ENCODE measurements at regions not wholly inside any gene's neighbourhood (a gene's known extent, or its start where the extent isn't known, plus 50 kb on each side); places are given as distances from the start of the nearest gene placed in this dataset.

DNA sequence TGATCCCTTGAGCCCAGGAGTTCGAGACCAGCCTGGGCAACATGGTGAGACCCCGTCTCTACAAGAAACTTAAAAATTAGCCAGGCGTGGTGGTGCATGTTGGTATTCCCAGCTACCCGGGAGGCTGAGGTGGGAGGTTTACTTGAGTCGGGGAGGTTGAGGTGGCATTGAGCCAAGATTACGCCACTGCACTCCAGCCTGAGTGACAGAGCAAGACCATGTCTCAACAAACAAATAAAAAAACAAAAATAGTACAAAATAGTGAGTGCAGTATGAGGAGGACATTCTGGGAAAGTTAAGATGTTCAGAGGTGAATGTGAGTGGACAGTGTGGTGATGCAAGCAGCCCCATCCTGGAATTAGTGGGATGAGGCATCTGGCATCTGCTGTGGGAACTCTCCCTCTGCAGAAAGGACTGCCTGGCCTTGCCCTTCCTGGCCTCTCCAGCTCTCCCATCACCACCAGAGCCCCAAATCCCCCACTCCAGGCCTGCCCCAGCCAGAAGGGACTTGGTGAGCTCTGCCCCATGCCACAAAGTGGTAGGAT is 96.6 kb upstream of the PARD3 start:
- H3K36me3 ChIP-seq (ENCODE audit: control insufficient read depth in 1 of 2, insufficient read depth in 2 of 2, low read depth in 1 of 2, low read length in 2 of 2) = no peaks in the 10 kb centered on the region
- no peak overlapping the region for H2BK5ac ChIP-seq (ENCODE audit: low read depth, low read length, poor library complexity, severe bottlenecking)
- no peak overlapping the region for H3K4me3 ChIP-seq (ENCODE audit: insufficient read depth in 1 of 2, low read depth in 1 of 2, low read length in 2 of 2)
- H3K4ac ChIP-seq (ENCODE audit: low read depth in 1 of 2, low read length in 2 of 2) = no peak overlapping the region
- H3K79me1 ChIP-seq (replicated peaks; ENCODE audit: low read length, poor library complexity, severe bottlenecking) = no peaks in the 10 kb centered on the region
- H2BK12ac ChIP-seq (ENCODE audit: low read length in 2 of 2) = no peak overlapping the region
- no peak overlapping the region for H3K4me2 ChIP-seq (ENCODE audit: low read length, poor library complexity, severe bottlenecking)
- no peaks in the 10 kb centered on the region for H3K27me3 ChIP-seq (ENCODE audit: control insufficient read depth in 1 of 2, insufficient read depth in 1 of 2, low read length in 2 of 2)
- no peak overlapping the region for H3K9ac ChIP-seq (ENCODE audit: low read length)
- no peak overlapping the region for H3K14ac ChIP-seq (ENCODE audit: low read length in 2 of 2)
- no peak overlapping the region for H2BK15ac ChIP-seq (ENCODE audit: low read depth, poor library complexity, severe bottlenecking)
- no peak for DNase-seq
- peaks cover 9% of the 10 kb centered on the region for H3K4me1 ChIP-seq (ENCODE audit: control insufficient read depth, insufficient read depth, low read depth, low read length)
- WGBS = 85% methylated on average over 2 of the region's 6 CpGs
- H2AFZ ChIP-seq (ENCODE audit: low read depth, low read length) = no peak overlapping the region
- H2AK5ac ChIP-seq (ENCODE audit: low read length, severe bottlenecking) = no peak overlapping the region
- H3K9me3 ChIP-seq (ENCODE audit: control insufficient read depth, low read length) = no peaks in the 10 kb centered on the region
- no peak overlapping the region for H3K23ac ChIP-seq (ENCODE audit: low read length in 2 of 2)
- H2BK120ac ChIP-seq (ENCODE audit: low read depth, low read length) = no peak overlapping the region
- no peak overlapping the region for H4K91ac ChIP-seq (ENCODE audit: low read length)
- H3K18ac ChIP-seq (ENCODE audit: low read depth in 1 of 2, low read length in 2 of 2) = no peak overlapping the region
- H4K8ac ChIP-seq (ENCODE audit: low read length) = no peak overlapping the region
- no peak overlapping the region for H3K27ac ChIP-seq (ENCODE audit: low read length, poor library complexity, severe bottlenecking)

DNA sequence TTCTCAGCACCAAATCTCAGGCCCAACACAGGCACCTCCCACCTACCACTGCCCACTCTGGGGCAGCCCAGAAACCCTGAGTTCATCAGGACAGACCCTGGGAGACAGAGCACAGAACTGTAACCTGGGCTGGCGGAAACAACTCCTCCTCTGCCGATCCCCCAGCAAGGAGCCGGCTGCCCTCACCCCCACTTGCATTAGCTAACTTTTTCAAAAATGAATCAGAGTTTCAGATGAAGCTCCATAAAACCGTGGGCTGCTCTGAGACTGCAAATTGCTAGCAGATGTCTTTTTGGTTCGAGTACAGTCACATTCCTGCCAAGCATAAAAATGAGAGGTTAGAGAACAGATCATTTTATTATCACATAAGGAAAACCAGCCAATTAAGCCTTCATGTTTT is 93.4 kb upstream of the PARD3 start:
- Histone ChIP-seq H2AK5ac (ENCODE audit: low read length, severe bottlenecking) (no peak overlapping the region), H2BK12ac (ENCODE audit: low read length in 2 of 2) (no peak overlapping the region), H3K4me3 (ENCODE audit: insufficient read depth in 1 of 2, low read depth in 1 of 2, low read length in 2 of 2) (peak overlapping the region in 1 of 2 experiments; percentile 65), H3K36me3 (ENCODE audit: control insufficient read depth in 1 of 2, insufficient read depth in 2 of 2, low read depth in 1 of 2, low read length in 2 of 2) (no peaks in the 10 kb centered on the region), H2AFZ (ENCODE audit: low read depth, low read length) (no peak overlapping the region), H3K4me2 (ENCODE audit: low read length, poor library complexity, severe bottlenecking) (no peak overlapping the region), H2BK120ac (ENCODE audit: low read depth, low read length) (no peak overlapping the region), H4K91ac (ENCODE audit: low read length) (no peak overlapping the region), H2BK15ac (ENCODE audit: low read depth, poor library complexity, severe bottlenecking) (no peak overlapping the region), H3K27ac (ENCODE audit: low read length, poor library complexity, severe bottlenecking) (no peak overlapping the region), H3K27me3 (ENCODE audit: control insufficient read depth in 1 of 2, insufficient read depth in 1 of 2, low read length in 2 of 2) (peaks cover 0 to 3% of the 10 kb centered on the region in 2 experiments), H3K14ac (ENCODE audit: low read length in 2 of 2) (no peak overlapping the region), H3K23ac (ENCODE audit: low read length in 2 of 2) (no peak overlapping the region), H3K18ac (ENCODE audit: low read depth in 1 of 2, low read length in 2 of 2) (no peak overlapping the region), H2BK5ac (ENCODE audit: low read depth, low read length, poor library complexity, severe bottlenecking) (no peak overlapping the region), H4K8ac (ENCODE audit: low read length) (no peak overlapping the region), H3K4me1 (ENCODE audit: control insufficient read depth, insufficient read depth, low read depth, low read length) (peaks cover 7% of the 10 kb centered on the region), H3K9me3 (ENCODE audit: control insufficient read depth, low read length) (no peaks in the 10 kb centered on the region), H3K4ac (ENCODE audit: low read depth in 1 of 2, low read length in 2 of 2) (no peak overlapping the region), H3K9ac (ENCODE audit: low read length) (peak overlapping the region; percentile 76), H3K79me1 (replicated peaks; ENCODE audit: low read length, poor library complexity, severe bottlenecking) (no peaks in the 10 kb centered on the region)
- DNase-seq = no peak
- WGBS = 57% methylated on average over 4 of the region's 5 CpGs

DNA sequence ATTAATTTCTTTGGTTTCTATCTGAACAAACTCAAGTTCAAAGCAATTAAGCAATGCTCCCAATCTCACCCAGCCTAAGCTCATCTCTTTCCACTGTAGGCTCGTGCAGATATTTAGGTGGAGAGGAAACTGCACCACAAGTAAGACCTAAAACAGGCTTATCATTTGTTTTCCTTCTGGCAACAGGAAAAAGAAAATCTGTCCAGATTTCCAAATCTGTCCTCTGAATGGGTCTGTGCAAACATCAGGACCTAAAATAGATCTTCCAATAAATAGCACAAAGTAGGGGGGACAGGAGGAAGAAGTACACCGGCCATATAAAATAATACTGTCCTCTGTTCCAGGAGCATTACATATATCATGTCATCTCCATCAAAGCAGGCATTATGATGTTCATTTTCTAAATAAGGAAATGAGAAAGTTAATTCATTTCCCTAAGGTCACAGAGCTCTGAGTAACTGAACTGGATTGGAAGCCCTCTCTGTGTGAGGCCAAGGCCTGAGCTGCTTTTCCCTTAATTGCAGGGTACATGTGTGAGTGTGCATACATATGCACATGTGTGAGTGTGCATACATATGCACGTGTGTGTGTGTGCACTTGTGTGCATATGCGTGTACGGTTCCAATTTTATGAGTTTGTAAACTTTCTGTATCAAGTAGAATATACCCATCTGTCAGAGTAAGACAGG is 92.8 kb upstream of the PARD3 start:
- WGBS = 68% methylated on average over 4 of the region's 5 CpGs

DNA sequence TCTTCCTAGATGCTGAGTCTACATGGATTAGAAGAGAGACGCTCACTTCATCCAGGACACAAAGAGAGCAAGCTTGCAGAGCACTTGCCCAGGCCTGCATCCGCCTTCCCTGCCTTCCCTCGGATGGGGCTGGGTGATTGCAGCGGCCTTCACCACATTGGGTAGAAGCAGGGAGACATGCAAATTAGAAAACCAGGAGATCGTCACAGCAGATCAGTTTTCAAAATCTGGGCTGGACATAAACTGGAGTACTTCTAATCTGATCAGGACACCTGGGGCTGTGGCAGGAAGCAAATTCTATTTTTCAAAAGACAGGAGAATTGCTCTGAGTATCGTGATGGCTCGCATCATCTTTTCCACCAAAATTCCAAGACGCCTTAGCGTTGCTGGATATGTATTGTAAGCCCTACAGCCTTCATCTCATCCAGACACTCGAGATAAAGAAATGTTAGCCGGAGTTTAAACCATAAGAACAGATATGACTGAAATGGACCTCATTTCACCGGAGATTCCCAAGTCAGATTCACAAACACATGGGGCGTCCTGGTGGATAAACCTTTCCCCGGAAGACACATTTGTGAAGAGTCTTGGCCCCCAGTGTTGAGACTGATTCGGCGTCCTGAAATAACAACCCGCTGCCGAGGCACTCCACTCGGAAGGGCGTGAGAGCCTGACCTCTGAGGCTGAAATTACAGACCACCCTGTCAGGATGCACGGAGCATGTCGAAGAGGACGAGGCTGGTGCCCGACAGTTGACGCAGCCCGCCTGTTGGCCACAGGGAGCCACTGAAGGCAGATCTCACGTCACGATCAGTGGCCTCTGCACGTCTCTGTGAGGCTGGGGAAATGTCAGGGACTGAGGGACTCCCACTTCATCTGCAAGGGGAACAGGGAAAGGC is 91.2 kb upstream of the PARD3 start:
- Histone ChIP-seq H4K91ac (ENCODE audit: low read length) (peak overlapping the region; percentile 64), H3K4me1 (ENCODE audit: control insufficient read depth, insufficient read depth, low read depth, low read length) (peaks cover 7% of the 10 kb centered on the region), H2AFZ (ENCODE audit: low read depth, low read length) (peak overlapping the region; percentile 3), H3K4me2 (ENCODE audit: low read length, poor library complexity, severe bottlenecking) (no peak overlapping the region), H2BK5ac (ENCODE audit: low read depth, low read length, poor library complexity, severe bottlenecking) (no peak overlapping the region), H3K79me1 (replicated peaks; ENCODE audit: low read length, poor library complexity, severe bottlenecking) (no peaks in the 10 kb centered on the region), H2BK120ac (ENCODE audit: low read depth, low read length) (no peak overlapping the region), H4K8ac (ENCODE audit: low read length) (peak overlapping the region; percentile 36), H3K4me3 (ENCODE audit: insufficient read depth in 1 of 2, low read depth in 1 of 2, low read length in 2 of 2) (no peak overlapping the region), H3K36me3 (ENCODE audit: control insufficient read depth in 1 of 2, insufficient read depth in 2 of 2, low read depth in 1 of 2, low read length in 2 of 2) (no peaks in the 10 kb centered on the region), H3K18ac (ENCODE audit: low read depth in 1 of 2, low read length in 2 of 2) (no peak overlapping the region), H3K9me3 (ENCODE audit: control insufficient read depth, low read length) (no peaks in the 10 kb centered on the region), H3K27me3 (ENCODE audit: control insufficient read depth in 1 of 2, insufficient read depth in 1 of 2, low read length in 2 of 2) (peaks cover 0 to 3% of the 10 kb centered on the region in 2 experiments), H2BK15ac (ENCODE audit: low read depth, poor library complexity, severe bottlenecking) (no peak overlapping the region), H3K23ac (ENCODE audit: low read length in 2 of 2) (no peak overlapping the region), H3K9ac (ENCODE audit: low read length) (no peak overlapping the region), H3K4ac (ENCODE audit: low read depth in 1 of 2, low read length in 2 of 2) (no peak overlapping the region), H2BK12ac (ENCODE audit: low read length in 2 of 2) (peak overlapping the region in 1 of 2 experiments; percentile 74), H2AK5ac (ENCODE audit: low read length, severe bottlenecking) (no peak overlapping the region), H3K27ac (ENCODE audit: low read length, poor library complexity, severe bottlenecking) (no peak overlapping the region), H3K14ac (ENCODE audit: low read length in 2 of 2) (peak overlapping the region in 1 of 2 experiments; percentile 91)
- no peak for DNase-seq
- WGBS = 74% methylated on average over 29 of the region's 29 CpGs

More for the DNA sequence above, 92.8 kb upstream of the PARD3 start:
- Histone ChIP-seq H2BK5ac (ENCODE audit: low read depth, low read length, poor library complexity, severe bottlenecking) (no peak overlapping the region), H3K36me3 (ENCODE audit: control insufficient read depth in 1 of 2, insufficient read depth in 2 of 2, low read depth in 1 of 2, low read length in 2 of 2) (no peaks in the 10 kb centered on the region), H4K91ac (ENCODE audit: low read length) (no peak overlapping the region), H3K27me3 (ENCODE audit: control insufficient read depth in 1 of 2, insufficient read depth in 1 of 2, low read length in 2 of 2) (peaks cover 0 to 3% of the 10 kb centered on the region in 2 experiments), H2AK5ac (ENCODE audit: low read length, severe bottlenecking) (no peak overlapping the region), H3K79me1 (replicated peaks; ENCODE audit: low read length, poor library complexity, severe bottlenecking) (no peaks in the 10 kb centered on the region), H3K4ac (ENCODE audit: low read depth in 1 of 2, low read length in 2 of 2) (no peak overlapping the region), H3K4me2 (ENCODE audit: low read length, poor library complexity, severe bottlenecking) (no peak overlapping the region), H3K14ac (ENCODE audit: low read length in 2 of 2) (no peak overlapping the region), H2BK12ac (ENCODE audit: low read length in 2 of 2) (no peak overlapping the region), H3K4me1 (ENCODE audit: control insufficient read depth, insufficient read depth, low read depth, low read length) (peaks cover 7% of the 10 kb centered on the region), H4K8ac (ENCODE audit: low read length) (no peak overlapping the region), H3K23ac (ENCODE audit: low read length in 2 of 2) (no peak overlapping the region), H3K4me3 (ENCODE audit: insufficient read depth in 1 of 2, low read depth in 1 of 2, low read length in 2 of 2) (peak overlapping the region in 1 of 2 experiments; percentile 65), H2AFZ (ENCODE audit: low read depth, low read length) (no peak overlapping the region), H3K27ac (ENCODE audit: low read length, poor library complexity, severe bottlenecking) (no peak overlapping the region), H3K9ac (ENCODE audit: low read length) (peak overlapping the region; percentile 76), H3K9me3 (ENCODE audit: control insufficient read depth, low read length) (no peaks in the 10 kb centered on the region), H3K18ac (ENCODE audit: low read depth in 1 of 2, low read length in 2 of 2) (no peak overlapping the region), H2BK15ac (ENCODE audit: low read depth, poor library complexity, severe bottlenecking) (no peak overlapping the region), H2BK120ac (ENCODE audit: low read depth, low read length) (no peak overlapping the region)
- DNase-seq = no peak
